ENCODE measurements at regions not wholly inside any gene's neighbourhood (a gene's known extent, or its start where the extent isn't known, plus 50 kb on each side); places are given as distances from the start of the nearest gene placed in this dataset.
A peak's percentile ranks its signal among the peaks of the same experiment; 100 is the strongest.

- peak overlapping the region; percentile 95 to 98 (median 96) for H3K4me3 ChIP-seq (ENCODE audit: low read depth in 1 of 3, low read length in 3 of 3)
- H3K4me1 ChIP-seq (ENCODE audit: control insufficient read depth in 4 of 4, insufficient read depth in 4 of 4, low read length in 3 of 4) = peaks cover 3 to 39% (median 24%) of the 10 kb centered on the region in 4 donors
- H3K9me3 ChIP-seq (ENCODE audit: control insufficient read depth in 4 of 4, low read length in 3 of 4) = no peaks in the 10 kb centered on the region
- TF ChIP-seq HNF4G (IDR thresholded peaks at IDR 0.05) = no peak
- no peak for TF ChIP-seq CTCF (IDR thresholded peaks at IDR 0.05; ENCODE audit: low read depth, low read length, missing input control)
- TF ChIP-seq FOXA1 (IDR thresholded peaks at IDR 0.05) = peak; percentile 81
- peak; percentile 25 for TF ChIP-seq ATF3 (IDR thresholded peaks at IDR 0.05)
- TF ChIP-seq ZBTB33 (IDR thresholded peaks at IDR 0.05) = peak; percentile 80
- TF ChIP-seq MAX (IDR thresholded peaks at IDR 0.05) = no peak
- no peak for TF ChIP-seq NR2F2 (IDR thresholded peaks at IDR 0.05)
- peak; percentile 63 for TF ChIP-seq REST (IDR thresholded peaks at IDR 0.05)
- TF ChIP-seq EGR1 (IDR thresholded peaks at IDR 0.05; ENCODE audit: low read depth in 2 of 2) = no peak
- peak; percentile 23 to 52 for TF ChIP-seq RXRA (IDR thresholded peaks at IDR 0.05)
- peak; percentile 44 for TF ChIP-seq YY1 (IDR thresholded peaks at IDR 0.05)
- peak; percentile 66 for TF ChIP-seq SP1 (IDR thresholded peaks at IDR 0.05)
- peak; percentile 42 to 68 for TF ChIP-seq JUND (IDR thresholded peaks at IDR 0.05)
- peak; percentile 29 to 45 for TF ChIP-seq HNF4A (conservative IDR thresholded peaks at IDR 0.05)
- no peak for TF ChIP-seq GABPA (IDR thresholded peaks at IDR 0.05 in 1 of 2, conservative IDR thresholded peaks at IDR 0.05 in 1 of 2)
- peak; percentile 90 for TF ChIP-seq FOXA2 (IDR thresholded peaks at IDR 0.05)
- TF ChIP-seq TAF1 (conservative IDR thresholded peaks at IDR 0.05) = peak; percentile 86
- TF ChIP-seq RAD21 (IDR thresholded peaks at IDR 0.05) = peak; percentile 12 to 36
- 1% methylated on average over 77 of the region's 77 CpGs for WGBS
- peaks cover 0 to 3% (median 0%) of the 10 kb centered on the region in 4 donors for H3K27me3 ChIP-seq (ENCODE audit: control insufficient read depth in 4 of 4, insufficient read depth in 4 of 4, low read length in 3 of 4)
- peak; percentile 73 for DNase-seq (ENCODE audit: low spot score)
- peak overlapping the region; percentile 92 to 94 for H3K27ac ChIP-seq (ENCODE audit: low read depth in 1 of 2, low read length in 2 of 2)
- no peaks in the 10 kb centered on the region for H3K36me3 ChIP-seq (ENCODE audit: control insufficient read depth in 4 of 4, insufficient read depth in 3 of 4, low read depth in 1 of 4, low read length in 3 of 4)
- H3K9ac ChIP-seq (ENCODE audit: low read depth in 1 of 2, low read length in 2 of 2) = peak overlapping the region; percentile 72 to 77
These were observed 167.0 kb upstream of the PPP1R3A start for GRCh38 chr7:114085592-114086501.

Measured in liver (tissue), 8 donors.